Stimulated activated CD8-positive, alpha-beta memory T cell treated with anti-CD3 and anti-CD28 coated beads, Interleukin-12 subunit alpha, Interleukin-12 subunit beta, amount 100 ng/mL, for 24 hours (primary cell): ENCODE measurements at regions not wholly inside any gene's neighbourhood (a gene's known extent, or its start where the extent isn't known, plus 50 kb on each side); places are given as distances from the start of the nearest gene placed in this dataset.
"Not testable (repeated sequence)": the region's sequence is repeated elsewhere in the genome, so short reads cannot be mapped to it uniquely, and the experiment has no call there.

Source experiments
- DNase-seq: peaks from one replicate; pipeline ENCODE4 v3.0.0-alpha.2; 2020; ENCODE audit errors: extremely low read depth

GRCh38 chr15:31433091-31433490 is 106.5 kb downstream of the KLF13 start:
- no peak for DNase-seq

- DNase-seq: no peak
Observed at GRCh38 chr15:31433574-31433973, 106.9 kb downstream of the KLF13 start.

DNA sequence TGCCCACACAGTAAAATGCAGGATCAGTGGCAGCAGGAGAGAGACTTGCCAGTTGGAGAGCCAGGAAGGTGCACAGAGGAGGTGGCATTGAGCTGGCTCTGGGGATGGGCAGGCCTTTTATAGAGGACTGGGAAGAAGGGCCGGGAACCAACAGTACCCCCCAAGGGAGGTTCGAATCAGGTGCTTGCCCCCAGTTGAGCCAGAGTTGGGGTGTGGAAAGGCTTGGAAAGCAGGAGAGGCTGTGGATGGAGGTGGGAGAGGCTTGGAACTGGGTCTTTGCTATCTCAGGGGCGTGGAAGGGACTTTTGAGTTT is 107.6 kb downstream of the KLF13 start:
- no peak for DNase-seq

DNA sequence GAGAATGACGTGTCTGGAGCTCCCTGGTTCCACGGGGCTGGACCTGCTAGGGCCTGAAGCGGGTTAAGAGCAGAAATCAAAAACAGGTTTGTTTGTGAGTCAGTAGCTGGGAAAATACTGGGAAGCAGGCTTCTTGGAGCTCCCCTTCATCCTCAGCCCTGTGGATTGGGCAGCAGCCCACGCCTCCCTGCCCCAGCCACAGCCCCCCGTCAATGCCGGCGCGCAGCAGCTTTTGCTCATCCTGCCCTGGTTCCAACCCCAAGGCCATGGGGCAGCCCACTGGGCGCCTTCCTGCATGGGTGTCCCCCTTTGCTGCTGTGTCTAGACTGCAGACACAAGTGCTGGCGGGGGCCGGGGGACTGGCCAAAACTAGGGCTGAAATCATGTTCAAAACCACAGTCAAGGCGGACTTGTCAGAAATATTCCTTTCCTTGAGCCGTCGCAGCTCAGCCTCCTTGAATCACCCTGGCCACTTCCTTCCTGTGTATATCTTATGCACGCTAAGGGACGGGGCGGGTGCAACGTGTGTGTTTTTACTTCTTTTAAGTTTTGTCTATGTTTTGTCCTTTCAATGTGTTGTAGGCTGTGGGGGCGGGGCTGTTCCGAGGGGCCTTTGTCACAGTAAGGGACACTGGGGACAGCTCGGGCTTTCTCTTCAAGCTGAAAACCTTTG is 108.1 kb downstream of the KLF13 start:
- DNase-seq: peak; percentile 64

GRCh38 chr15:31435261-31435911 is 108.8 kb downstream of the KLF13 start:
- peak; percentile 63 for DNase-seq

GRCh38 chr15:31435912-31436628 is 109.4 kb downstream of the KLF13 start:
- DNase-seq: no peak

GRCh38 chr15:31437686-31438085 is 111.1 kb downstream of the KLF13 start:
- DNase-seq: peak; percentile 54

GRCh38 chr15:31438601-31439265 is 112.1 kb downstream of the KLF13 start:
- DNase-seq: no peak

- no peak for DNase-seq
Observed at GRCh38 chr15:31439328-31439727, 112.7 kb downstream of the KLF13 start.

DNA sequence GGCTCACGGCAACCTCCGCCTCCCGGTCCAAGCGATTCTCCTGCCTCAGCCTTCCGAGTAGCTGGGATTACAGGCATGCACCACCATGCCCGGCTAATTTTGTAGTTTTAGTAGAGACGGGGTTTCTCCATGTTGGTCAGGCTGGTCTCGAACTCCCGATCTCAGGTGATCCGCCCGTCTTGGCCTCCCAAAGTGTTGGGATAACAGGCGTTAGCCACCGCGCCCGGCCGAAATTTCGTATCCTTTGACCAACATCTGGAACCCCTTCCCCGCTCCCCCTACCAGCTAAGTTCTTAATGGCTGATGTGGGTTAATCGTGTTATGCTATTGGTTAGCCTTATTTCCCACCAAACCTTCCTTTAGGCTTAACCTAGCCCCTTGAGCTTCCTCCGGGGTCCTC is 113.6 kb downstream of the KLF13 start:
- not testable (repeated sequence) for DNase-seq

GRCh38 chr15:31440754-31441311 is 114.2 kb downstream of the KLF13 start:
- no peak for DNase-seq

GRCh38 chr15:31442226-31442625 is 115.6 kb downstream of the KLF13 start:
- DNase-seq: no peak

DNA sequence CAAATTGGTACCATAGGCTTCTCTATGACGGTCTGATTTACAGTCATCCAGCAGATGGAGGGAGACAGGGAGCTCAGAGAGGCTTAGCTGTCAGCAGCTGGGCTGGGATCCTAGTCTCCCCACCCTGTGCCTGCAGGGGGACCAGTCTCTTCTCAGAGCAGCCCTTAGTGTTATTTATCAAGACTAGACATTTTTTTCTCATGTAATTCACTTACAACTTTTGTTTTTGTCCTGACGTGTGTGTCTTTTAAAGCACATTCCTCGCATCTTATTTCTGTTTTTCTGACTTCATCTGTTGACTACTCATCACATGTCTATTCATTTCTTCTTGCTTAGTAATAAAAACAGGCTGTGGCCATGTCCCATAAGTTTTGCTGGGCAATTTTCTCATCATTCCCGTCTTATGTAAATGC is 116.1 kb downstream of the KLF13 start:
- no peak for DNase-seq

- DNase-seq: no peak
Observed at GRCh38 chr15:31444844-31445243, 118.2 kb downstream of the KLF13 start.

- no peak for DNase-seq
Observed at GRCh38 chr15:31446546-31446945, 119.9 kb downstream of the KLF13 start.

- no peak for DNase-seq
Observed at GRCh38 chr15:31447931-31448634, 121.4 kb downstream of the KLF13 start.

DNA sequence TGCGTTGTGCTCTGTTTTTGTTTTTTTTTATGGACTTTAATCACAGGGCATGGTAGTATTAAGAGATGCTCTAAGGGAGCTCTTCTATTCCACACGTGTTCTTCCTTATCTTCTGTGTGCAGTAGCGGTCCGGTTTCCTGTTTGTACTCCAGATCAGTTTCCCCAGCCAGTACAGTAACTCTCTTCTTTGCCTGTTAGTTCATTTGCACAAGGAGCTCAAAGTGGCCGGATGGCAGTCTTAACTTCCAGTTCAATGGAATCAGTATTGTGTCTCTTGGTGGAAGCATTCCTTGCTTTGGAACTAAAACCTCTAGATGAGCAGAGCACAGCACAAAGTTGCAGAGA is 122.0 kb downstream of the KLF13 start:
- DNase-seq: no peak

DNA sequence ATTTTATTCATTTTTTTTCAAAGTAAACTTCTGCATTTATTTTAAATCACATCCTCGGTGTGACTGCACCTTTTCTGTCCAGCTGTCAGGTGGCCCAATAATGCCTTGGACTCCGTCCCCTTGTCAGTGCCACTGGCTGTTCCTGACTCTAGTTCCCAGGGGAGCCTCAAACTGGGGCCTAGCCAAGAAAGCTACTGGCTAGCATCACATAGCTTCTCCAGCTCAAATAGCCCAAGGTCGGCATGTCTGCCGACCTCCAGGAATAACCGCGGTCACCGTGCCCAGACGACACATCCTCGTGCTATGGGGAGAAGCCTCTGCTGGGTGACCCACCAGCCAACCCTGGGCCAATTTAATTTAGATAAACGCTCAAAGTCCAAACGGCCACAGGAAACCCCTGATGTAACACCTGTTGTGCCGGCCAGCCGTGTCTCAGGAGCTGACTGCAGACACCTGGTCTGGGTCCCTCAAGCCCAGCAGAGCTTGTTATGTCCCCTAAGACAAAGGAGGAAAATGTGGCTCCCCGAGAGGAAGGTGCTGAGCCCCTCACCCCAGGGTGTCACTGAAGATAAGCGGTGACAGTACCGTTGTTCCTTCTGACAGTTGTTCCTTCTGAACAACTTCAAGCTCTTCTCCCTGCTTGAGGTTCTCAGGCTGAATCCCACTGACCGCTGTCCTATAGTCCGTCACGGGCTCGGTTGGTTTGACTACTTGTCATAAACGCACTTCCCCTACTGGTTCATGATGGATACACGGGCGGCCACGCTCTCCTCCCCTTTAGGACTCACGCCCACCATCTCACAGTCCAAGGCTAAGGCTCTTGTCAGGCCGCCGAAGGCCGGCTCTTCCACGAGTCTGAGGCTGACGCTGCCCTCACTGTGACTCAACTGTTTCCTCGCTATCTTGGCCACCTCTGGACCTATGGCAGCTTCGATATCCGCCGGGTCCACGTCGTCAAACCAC is 126.2 kb downstream of the KLF13 start:
- DNase-seq: no peak

GRCh38 chr15:31453558-31454318 is 127.1 kb downstream of the KLF13 start:
- DNase-seq: no peak

DNA sequence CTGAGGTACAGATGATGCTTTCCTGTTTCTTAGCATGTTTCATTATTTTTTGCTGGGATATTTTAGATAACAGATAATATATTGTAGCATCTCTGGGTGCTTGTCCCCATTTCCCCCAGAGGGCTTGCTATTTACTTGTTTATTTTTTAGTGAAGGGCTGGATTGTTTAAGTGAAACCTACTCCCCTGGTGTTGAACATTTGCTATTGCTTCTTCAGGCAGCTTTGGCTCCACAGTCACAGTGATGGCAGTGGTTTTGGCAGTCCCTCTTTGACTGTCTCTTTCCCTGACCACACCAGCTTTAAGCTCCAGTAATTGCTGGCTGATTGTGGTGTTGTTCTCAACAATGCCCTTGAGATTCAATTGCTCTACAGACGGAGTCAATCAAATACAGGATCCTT is 128.9 kb downstream of the KLF13 start:
- DNase-seq: no peak
